CD4-positive, alpha-beta T cell treated with Interleukin-6 for 4 hours (primary cell): ENCODE measurements at regions not wholly inside any gene's neighbourhood (a gene's known extent, or its start where the extent isn't known, plus 50 kb on each side); places are given as distances from the start of the nearest gene placed in this dataset.
"Not testable (repeated sequence)": the region's sequence is repeated elsewhere in the genome, so short reads cannot be mapped to it uniquely, and the experiment has no call there.

ENCODE experiments used
- DNase-seq: peaks from one replicate; pipeline ENCODE4 v3.0.0-alpha.2; 2020; ENCODE audit warnings: mixed read lengths

GRCh38 chr3:88000853-88001252 is 58.0 kb downstream of the CGGBP1 start:
- peak; percentile 31 for DNase-seq

- DNase-seq = no peak
Measured at GRCh38 chr3:87997966-87998365, 60.8 kb downstream of the CGGBP1 start.

GRCh38 chr3:87997298-87997697 is 61.5 kb downstream of the CGGBP1 start:
- peak; percentile 54 for DNase-seq

- DNase-seq = no peak
Measured at GRCh38 chr3:87996882-87997281, 61.9 kb downstream of the CGGBP1 start.

GRCh38 chr3:87993566-87993965 is 65.2 kb downstream of the CGGBP1 start:
- no peak for DNase-seq

- no peak for DNase-seq
Measured at GRCh38 chr3:87987952-87988351, 70.9 kb downstream of the CGGBP1 start.

- no peak for DNase-seq
Measured at GRCh38 chr3:87982421-87982820, 76.4 kb downstream of the CGGBP1 start.

GRCh38 chr3:87979527-87979926 is 79.3 kb downstream of the CGGBP1 start:
- DNase-seq = no peak

GRCh38 chr3:87977765-87978164 is 81.0 kb downstream of the CGGBP1 start:
- no peak for DNase-seq

GRCh38 chr3:87975716-87976115 is 83.1 kb downstream of the CGGBP1 start:
- no peak for DNase-seq

- DNase-seq = no peak
Measured at GRCh38 chr3:87973906-87974305, 84.9 kb downstream of the CGGBP1 start.

GRCh38 chr3:87969620-87970019 is 89.2 kb downstream of the CGGBP1 start:
- DNase-seq = no peak

GRCh38 chr3:87968668-87969067 is 90.1 kb downstream of the CGGBP1 start:
- no peak for DNase-seq

GRCh38 chr3:87958289-87958688 is 100.5 kb downstream of the CGGBP1 start:
- DNase-seq = no peak

GRCh38 chr3:87957575-87957974 is 101.2 kb downstream of the CGGBP1 start:
- no peak for DNase-seq

- no peak for DNase-seq
Measured at GRCh38 chr3:87949879-87950208, 109.0 kb downstream of the CGGBP1 start.

- no peak for DNase-seq
Measured at GRCh38 chr3:87949189-87949878, 109.5 kb downstream of the CGGBP1 start.

- not testable (repeated sequence) for DNase-seq
Measured at GRCh38 chr3:87946007-87946406, 112.8 kb downstream of the CGGBP1 start.

GRCh38 chr3:87942256-87942655 is 116.5 kb downstream of the CGGBP1 start:
- DNase-seq = not testable (repeated sequence)

- DNase-seq = no peak
Measured at GRCh38 chr3:87924485-87924884, 134.3 kb downstream of the CGGBP1 start.

- no peak for DNase-seq
Measured at GRCh38 chr3:87920549-87920948, 138.3 kb downstream of the CGGBP1 start.

GRCh38 chr3:87901141-87901540 is 157.7 kb downstream of the CGGBP1 start:
- no peak for DNase-seq

GRCh38 chr3:87900061-87900460 is 158.7 kb downstream of the CGGBP1 start:
- DNase-seq = no peak

- DNase-seq = no peak
Measured at GRCh38 chr3:87898971-87899370, 159.8 kb downstream of the CGGBP1 start.

GRCh38 chr3:87895983-87896382 is 162.8 kb downstream of the CGGBP1 start:
- no peak for DNase-seq
